ENCODE measurements at regions not wholly inside any gene's neighbourhood (a gene's known extent, or its start where the extent isn't known, plus 50 kb on each side); places are given as distances from the start of the nearest gene placed in this dataset.

GRCh38 chr2:11028407-11028916, 116.7 kb downstream of the KCNF1 start:
- no peak overlapping the region for H3K4ac ChIP-seq (ENCODE audit: low read depth, low read length)
- peaks cover 2% of the 10 kb centered on the region for H3K27me3 ChIP-seq (ENCODE audit: insufficient read depth, low read length)
- H3K27ac ChIP-seq (ENCODE audit: low read depth, low read length): no peak overlapping the region
- no peak overlapping the region for H4K8ac ChIP-seq (ENCODE audit: low read depth, low read length)
- H3K4me3 ChIP-seq (ENCODE audit: low read depth, low read length): no peak overlapping the region
- H3K79me1 ChIP-seq (ENCODE audit: low read length): no peaks in the 10 kb centered on the region
- H2BK5ac ChIP-seq (ENCODE audit: low read depth, low read length, poor library complexity): no peak overlapping the region
- no peaks in the 10 kb centered on the region for H3K79me2 ChIP-seq (ENCODE audit: control insufficient read depth, insufficient read depth, low read length, poor library complexity)
- H3K18ac ChIP-seq (ENCODE audit: low read length): no peak overlapping the region
- no CpG with 5 or more reads among the region's 5 CpGs for whole genome bisulfite sequencing (ENCODE audit: extremely low coverage, insufficient coverage, insufficient read length)
- no peak overlapping the region for H2BK12ac ChIP-seq (ENCODE audit: low read length)
- no peak for DNase-seq
- no peak overlapping the region for H2BK120ac ChIP-seq (ENCODE audit: insufficient read depth, low read length, poor library complexity)
- no peak overlapping the region for H2AK5ac ChIP-seq (ENCODE audit: low read length)
- no peak overlapping the region for H4K91ac ChIP-seq (ENCODE audit: low read depth, low read length)
- no peaks in the 10 kb centered on the region for H3K36me3 ChIP-seq (ENCODE audit: control insufficient read depth in 1 of 2, insufficient read depth in 2 of 2, low read length in 2 of 2)
- H3K9me3 ChIP-seq (ENCODE audit: insufficient read depth, low read depth, low read length): no peaks in the 10 kb centered on the region
- H2AFZ ChIP-seq (ENCODE audit: insufficient read depth, low read length, poor library complexity): no peak overlapping the region
- H3K4me2 ChIP-seq (ENCODE audit: low read length): no peak overlapping the region
- H3K14ac ChIP-seq (ENCODE audit: low read length): no peak overlapping the region
- no peaks in the 10 kb centered on the region for H3K4me1 ChIP-seq (ENCODE audit: control insufficient read depth in 1 of 2, insufficient read depth in 2 of 2, low read length in 2 of 2)
- no peak overlapping the region for H3K9ac ChIP-seq (ENCODE audit: low read length)
- H4K12ac ChIP-seq (ENCODE audit: low read depth, low read length): no peak overlapping the region
- H3K23ac ChIP-seq (ENCODE audit: low read length): no peak overlapping the region

- H2AK5ac ChIP-seq (ENCODE audit: low read length): no peak overlapping the region
- WGBS (ENCODE audit: extremely low coverage, insufficient coverage, insufficient read length): no CpG with 5 or more reads among the region's 6 CpGs
Measured at GRCh38 chr2:11029136-11029535, 117.4 kb downstream of the KCNF1 start.

GRCh38 chr2:11030036-11030435, 118.3 kb downstream of the KCNF1 start:
- Histone ChIP-seq H3K9ac (ENCODE audit: low read length) (no peak overlapping the region), H4K8ac (ENCODE audit: low read depth, low read length) (no peak overlapping the region), H3K4ac (ENCODE audit: low read depth, low read length) (no peak overlapping the region), H3K27ac (ENCODE audit: low read depth, low read length) (no peak overlapping the region), H3K27me3 (ENCODE audit: insufficient read depth, low read length) (peaks cover 2% of the 10 kb centered on the region), H3K18ac (ENCODE audit: low read length) (no peak overlapping the region), H3K14ac (ENCODE audit: low read length) (no peak overlapping the region), H3K4me1 (ENCODE audit: control insufficient read depth in 1 of 2, insufficient read depth in 2 of 2, low read length in 2 of 2) (no peaks in the 10 kb centered on the region), H3K79me1 (ENCODE audit: low read length) (no peaks in the 10 kb centered on the region), H4K12ac (ENCODE audit: low read depth, low read length) (no peak overlapping the region), H3K23ac (ENCODE audit: low read length) (no peak overlapping the region), H3K79me2 (ENCODE audit: control insufficient read depth, insufficient read depth, low read length, poor library complexity) (no peaks in the 10 kb centered on the region), H3K4me3 (ENCODE audit: low read depth, low read length) (no peak overlapping the region), H3K4me2 (ENCODE audit: low read length) (no peak overlapping the region), H3K36me3 (ENCODE audit: control insufficient read depth in 1 of 2, insufficient read depth in 2 of 2, low read length in 2 of 2) (no peaks in the 10 kb centered on the region), H2AFZ (ENCODE audit: insufficient read depth, low read length, poor library complexity) (no peak overlapping the region), H3K9me3 (ENCODE audit: insufficient read depth, low read depth, low read length) (no peaks in the 10 kb centered on the region), H4K91ac (ENCODE audit: low read depth, low read length) (no peak overlapping the region), H2BK5ac (ENCODE audit: low read depth, low read length, poor library complexity) (no peak overlapping the region), H2BK120ac (ENCODE audit: insufficient read depth, low read length, poor library complexity) (no peak overlapping the region), H2BK12ac (ENCODE audit: low read length) (no peak overlapping the region), H2AK5ac (ENCODE audit: low read length) (no peak overlapping the region)
- no CpG with 5 or more reads among the region's 7 CpGs for WGBS (ENCODE audit: extremely low coverage, insufficient coverage, insufficient read length)
- DNase-seq: no peak

More at GRCh38 chr2:11029136-11029535, 117.4 kb downstream of the KCNF1 start:
- H4K12ac ChIP-seq (ENCODE audit: low read depth, low read length): no peak overlapping the region
- H2BK12ac ChIP-seq (ENCODE audit: low read length): no peak overlapping the region
- H3K23ac ChIP-seq (ENCODE audit: low read length): no peak overlapping the region
- H3K4me1 ChIP-seq (ENCODE audit: control insufficient read depth in 1 of 2, insufficient read depth in 2 of 2, low read length in 2 of 2): no peaks in the 10 kb centered on the region
- no peak overlapping the region for H2AFZ ChIP-seq (ENCODE audit: insufficient read depth, low read length, poor library complexity)
- no peaks in the 10 kb centered on the region for H3K79me1 ChIP-seq (ENCODE audit: low read length)
- no peak overlapping the region for H3K9ac ChIP-seq (ENCODE audit: low read length)
- H3K79me2 ChIP-seq (ENCODE audit: control insufficient read depth, insufficient read depth, low read length, poor library complexity): no peaks in the 10 kb centered on the region
- H3K18ac ChIP-seq (ENCODE audit: low read length): no peak overlapping the region
- H3K36me3 ChIP-seq (ENCODE audit: control insufficient read depth in 1 of 2, insufficient read depth in 2 of 2, low read length in 2 of 2): no peaks in the 10 kb centered on the region
- no peak overlapping the region for H3K4me2 ChIP-seq (ENCODE audit: low read length)
- H3K27ac ChIP-seq (ENCODE audit: low read depth, low read length): no peak overlapping the region
- no peak overlapping the region for H2BK5ac ChIP-seq (ENCODE audit: low read depth, low read length, poor library complexity)
- peaks cover 2% of the 10 kb centered on the region for H3K27me3 ChIP-seq (ENCODE audit: insufficient read depth, low read length)
- H3K9me3 ChIP-seq (ENCODE audit: insufficient read depth, low read depth, low read length): no peaks in the 10 kb centered on the region
- H3K4me3 ChIP-seq (ENCODE audit: low read depth, low read length): no peak overlapping the region
- no peak overlapping the region for H3K4ac ChIP-seq (ENCODE audit: low read depth, low read length)
- no peak for DNase-seq
- H2BK120ac ChIP-seq (ENCODE audit: insufficient read depth, low read length, poor library complexity): no peak overlapping the region
- H4K91ac ChIP-seq (ENCODE audit: low read depth, low read length): no peak overlapping the region
- no peak overlapping the region for H4K8ac ChIP-seq (ENCODE audit: low read depth, low read length)
- H3K14ac ChIP-seq (ENCODE audit: low read length): no peak overlapping the region

- Histone ChIP-seq H2BK5ac (ENCODE audit: low read depth, low read length, poor library complexity) (no peak overlapping the region), H3K4me3 (ENCODE audit: low read depth, low read length) (no peak overlapping the region), H3K27ac (ENCODE audit: low read depth, low read length) (no peak overlapping the region), H3K9me3 (ENCODE audit: insufficient read depth, low read depth, low read length) (no peaks in the 10 kb centered on the region), H4K12ac (ENCODE audit: low read depth, low read length) (no peak overlapping the region), H2AK5ac (ENCODE audit: low read length) (no peak overlapping the region), H3K27me3 (ENCODE audit: insufficient read depth, low read length) (peaks cover 2% of the 10 kb centered on the region), H2BK120ac (ENCODE audit: insufficient read depth, low read length, poor library complexity) (no peak overlapping the region), H3K18ac (ENCODE audit: low read length) (no peak overlapping the region), H4K8ac (ENCODE audit: low read depth, low read length) (no peak overlapping the region), H3K36me3 (ENCODE audit: control insufficient read depth in 1 of 2, insufficient read depth in 2 of 2, low read length in 2 of 2) (no peaks in the 10 kb centered on the region), H3K14ac (ENCODE audit: low read length) (no peak overlapping the region), H3K4me2 (ENCODE audit: low read length) (no peak overlapping the region), H3K79me1 (ENCODE audit: low read length) (no peaks in the 10 kb centered on the region), H3K79me2 (ENCODE audit: control insufficient read depth, insufficient read depth, low read length, poor library complexity) (no peaks in the 10 kb centered on the region), H4K91ac (ENCODE audit: low read depth, low read length) (no peak overlapping the region), H2AFZ (ENCODE audit: insufficient read depth, low read length, poor library complexity) (no peak overlapping the region), H2BK12ac (ENCODE audit: low read length) (no peak overlapping the region), H3K4ac (ENCODE audit: low read depth, low read length) (no peak overlapping the region), H3K4me1 (ENCODE audit: control insufficient read depth in 1 of 2, insufficient read depth in 2 of 2, low read length in 2 of 2) (no peaks in the 10 kb centered on the region), H3K23ac (ENCODE audit: low read length) (no peak overlapping the region), H3K9ac (ENCODE audit: low read length) (no peak overlapping the region)
- DNase-seq: no peak
- no CpG with 5 or more reads among the region's 4 CpGs for WGBS (ENCODE audit: extremely low coverage, insufficient coverage, insufficient read length)
Measured at GRCh38 chr2:11030909-11031308, 119.2 kb downstream of the KCNF1 start.

All from trophoblast cell (in vitro differentiated cells and primary cell).